HG02610 (cell line): ENCODE measurements at regions not wholly inside any gene's neighbourhood (a gene's known extent, or its start where the extent isn't known, plus 50 kb on each side); places are given as distances from the start of the nearest gene placed in this dataset.
"Not testable (repeated sequence)": the region's sequence is repeated elsewhere in the genome, so short reads cannot be mapped to it uniquely, and the experiment has no call there.

Source experiments
- ATAC-seq: cut with Tn5 transposase; IDR thresholded peaks from one replicate; pipeline ENCODE4 v1.9.1; 2021; ENCODE audit warnings: mild to moderate bottlenecking, moderate library complexity; ENCODE audit not compliant: unreplicated experiment

- ATAC-seq = no peak
Observed at GRCh38 chr6:130603391-130603790, 223.8 kb upstream of the SMLR1 start.

GRCh38 chr6:130604841-130605399 lies 222.3 kb upstream of the SMLR1 start:
- ATAC-seq = no peak

GRCh38 chr6:130610303-130610702 lies 216.9 kb upstream of the SMLR1 start:
- ATAC-seq = no peak

DNA sequence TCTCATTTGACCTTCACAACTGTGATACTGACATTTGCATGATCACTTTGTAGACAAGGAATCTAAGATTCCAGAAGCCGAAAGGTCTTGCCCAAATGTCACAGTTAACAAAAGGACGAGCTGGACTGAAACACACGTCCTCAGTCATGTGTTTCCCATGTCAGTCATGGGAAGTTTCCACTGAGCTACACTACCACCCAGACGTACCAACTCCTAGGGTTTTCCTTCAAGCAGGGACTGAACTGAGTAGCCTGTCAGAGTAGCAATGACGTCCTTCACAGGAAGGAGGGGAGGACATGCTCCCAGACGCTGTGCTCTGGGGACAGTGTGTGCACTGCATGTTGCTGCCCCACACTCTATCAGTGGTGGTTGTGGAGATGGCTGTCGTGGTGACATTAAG lies 215.8 kb upstream of the SMLR1 start:
- no peak for ATAC-seq

GRCh38 chr6:130613176-130613575 lies 214.0 kb upstream of the SMLR1 start:
- ATAC-seq = no peak

- ATAC-seq = no peak
Observed at GRCh38 chr6:130615816-130616215, 211.4 kb upstream of the SMLR1 start.

GRCh38 chr6:130617658-130618057 lies 209.5 kb upstream of the SMLR1 start:
- ATAC-seq = no peak

GRCh38 chr6:130618806-130619205 lies 208.4 kb upstream of the SMLR1 start:
- not testable (repeated sequence) for ATAC-seq

DNA sequence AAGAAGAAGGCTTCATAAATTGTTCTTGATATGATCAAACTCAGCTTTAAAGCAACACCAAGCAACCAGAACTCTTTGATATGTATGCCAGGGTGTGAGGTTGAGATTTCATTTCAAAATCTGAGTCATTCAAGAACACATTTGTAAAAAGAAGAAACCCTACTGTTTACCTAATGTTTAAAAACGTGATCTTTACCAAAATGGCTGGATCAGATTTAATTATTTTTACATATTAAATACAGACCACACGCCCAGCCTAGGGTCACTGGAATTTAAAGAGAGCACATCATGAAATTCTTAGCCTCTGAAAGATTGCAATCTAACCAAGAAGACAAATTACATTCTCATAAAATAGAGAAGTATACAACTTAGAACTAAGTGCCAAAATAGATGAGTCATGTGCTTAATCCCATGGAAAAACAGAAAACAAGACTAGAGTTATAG lies 206.8 kb upstream of the SMLR1 start:
- no peak for ATAC-seq

- ATAC-seq = peak; percentile 55
Observed at GRCh38 chr6:130622142-130622541, 205.1 kb upstream of the SMLR1 start.

DNA sequence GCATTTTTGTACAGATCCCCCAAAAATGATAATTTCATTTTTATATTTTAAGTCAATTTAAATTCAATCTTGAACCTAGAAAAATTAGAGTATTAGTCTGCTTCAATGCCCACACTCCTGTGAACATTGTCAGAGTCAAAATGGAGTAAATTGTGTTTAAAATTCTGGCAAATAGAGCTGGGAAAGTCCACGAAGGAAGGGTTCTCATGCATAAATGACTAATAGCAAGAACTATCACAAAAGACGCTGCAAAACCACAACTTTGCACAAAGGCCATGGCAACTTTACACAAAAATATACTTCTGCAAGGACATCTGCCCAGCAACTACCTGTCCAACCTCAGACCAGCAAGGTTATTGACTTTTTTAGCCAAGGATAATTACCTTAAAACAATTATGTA lies 203.2 kb upstream of the SMLR1 start:
- ATAC-seq = no peak

GRCh38 chr6:130625825-130626527 lies 201.2 kb upstream of the SMLR1 start:
- ATAC-seq = peak; percentile 90

DNA sequence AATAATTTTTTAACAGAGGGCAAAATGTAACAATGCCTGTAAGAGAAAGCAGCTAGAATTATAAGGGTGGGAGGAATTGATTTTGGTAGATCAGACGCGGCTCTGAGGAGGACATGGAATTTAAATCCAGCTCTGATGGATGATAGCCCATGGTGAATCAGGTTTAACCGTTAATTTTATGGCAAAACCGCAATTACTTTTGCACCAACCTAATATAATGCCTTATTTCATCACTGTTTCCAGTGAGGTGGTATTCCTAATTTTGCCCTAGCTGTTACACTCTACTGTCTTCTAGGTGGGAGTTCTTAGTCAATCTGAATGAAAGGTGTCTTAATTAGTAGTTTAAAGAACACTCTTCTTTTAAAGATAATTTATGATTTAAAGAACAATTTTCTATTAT lies 198.3 kb upstream of the SMLR1 start:
- no peak for ATAC-seq

- ATAC-seq = no peak
Observed at GRCh38 chr6:130629640-130630039, 197.6 kb upstream of the SMLR1 start.

- ATAC-seq = no peak
Observed at GRCh38 chr6:130632277-130632676, 194.9 kb upstream of the SMLR1 start.

DNA sequence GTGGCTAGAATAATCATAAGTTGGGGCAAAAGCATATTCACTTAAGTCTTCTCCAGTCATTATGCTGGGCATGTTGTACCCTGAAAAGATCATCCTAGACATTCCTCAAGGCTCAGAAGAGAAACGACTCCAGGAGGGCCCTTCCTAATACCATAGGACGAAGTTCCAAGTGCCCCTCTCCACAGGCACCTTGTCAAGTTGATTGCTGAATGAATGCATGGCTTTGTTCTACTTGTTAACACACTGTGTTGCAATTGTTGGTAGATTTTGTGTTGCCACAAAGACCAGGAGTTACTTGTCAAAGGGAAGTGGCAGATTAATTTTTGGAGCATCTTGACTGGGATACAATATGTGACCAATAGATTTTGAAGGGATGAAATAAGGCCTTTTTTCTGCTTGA lies 194.3 kb upstream of the SMLR1 start:
- ATAC-seq = no peak

DNA sequence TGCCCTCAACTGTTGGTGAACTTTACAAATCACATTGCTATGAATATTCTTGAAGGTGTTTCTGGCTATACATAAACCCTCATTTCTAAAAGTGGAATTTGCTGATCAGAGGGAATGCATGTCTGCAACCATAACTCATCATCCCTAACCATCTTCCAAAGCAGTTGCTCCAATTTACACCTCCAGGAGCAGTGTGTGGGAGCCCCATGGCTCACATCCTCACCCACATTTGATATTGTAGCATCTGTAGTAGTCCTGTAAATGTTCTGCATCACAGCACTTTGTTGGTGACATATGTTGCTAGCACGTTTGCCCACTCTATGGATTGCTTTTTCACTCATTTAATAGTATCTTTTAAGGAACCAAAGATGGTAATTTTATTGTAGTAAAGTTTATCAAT lies 183.8 kb upstream of the SMLR1 start:
- no peak for ATAC-seq

DNA sequence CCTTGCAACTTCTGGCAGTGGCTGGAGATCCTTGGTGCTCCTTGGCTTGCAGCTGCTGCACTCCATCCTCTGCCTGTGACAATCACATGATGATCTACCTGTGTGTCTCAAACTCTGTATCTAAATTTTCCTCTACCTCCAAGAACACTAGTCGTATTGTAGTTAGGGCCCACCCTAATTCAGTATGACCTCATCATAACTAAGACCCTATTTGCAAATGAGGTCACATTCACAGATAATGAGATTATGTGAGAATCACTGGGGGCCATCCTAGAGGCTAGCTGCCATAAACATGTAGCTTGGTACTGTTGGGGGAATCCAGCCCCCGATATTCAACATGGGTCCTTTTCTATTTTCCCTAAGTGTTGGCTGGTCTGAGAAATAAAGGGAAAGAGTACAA lies 183.0 kb upstream of the SMLR1 start:
- ATAC-seq = no peak

GRCh38 chr6:130644769-130645168 lies 182.4 kb upstream of the SMLR1 start:
- not testable (repeated sequence) for ATAC-seq

- ATAC-seq = no peak
Observed at GRCh38 chr6:130647246-130647645, 180.0 kb upstream of the SMLR1 start.

DNA sequence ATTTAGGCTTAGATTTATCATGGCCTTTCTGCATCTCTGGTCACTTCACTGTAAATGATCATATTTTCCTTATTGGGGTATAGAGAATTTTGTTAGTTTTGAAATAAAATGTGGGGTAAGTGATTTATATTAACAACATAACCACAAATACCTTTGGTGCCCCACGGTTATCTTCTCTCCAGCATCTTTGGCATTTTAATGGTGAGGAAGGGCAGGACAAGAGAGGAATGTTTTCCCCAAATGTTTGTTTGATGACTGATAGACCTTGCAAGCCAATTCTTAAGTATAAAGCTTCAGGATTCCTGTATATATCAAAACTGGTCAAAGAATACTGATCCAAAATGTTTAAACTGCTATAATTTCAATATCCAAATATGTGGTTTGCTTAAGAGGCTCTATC lies 171.6 kb upstream of the SMLR1 start:
- ATAC-seq = no peak

GRCh38 chr6:130661077-130661476 lies 166.1 kb upstream of the SMLR1 start:
- no peak for ATAC-seq

GRCh38 chr6:130666786-130667185 lies 160.4 kb upstream of the SMLR1 start:
- ATAC-seq = no peak
